A549 (cell line): ENCODE measurements at regions not wholly inside any gene's neighbourhood (a gene's known extent, or its start where the extent isn't known, plus 50 kb on each side); places are given as distances from the start of the nearest gene placed in this dataset.

Experiments used
- HOXB5 ChIP-seq: fragments of 250-450 bp; sonication (Bioruptor Pico); IDR thresholded peaks from 2 replicates; pipeline ENCODE4 v1.5.0; 2020; ENCODE audit warnings: mild to moderate bottlenecking, moderate library complexity
- POLR2A ChIP-seq: IDR thresholded peaks from 2 replicates; pipeline ENCODE4 v1.6.1; 2012; ENCODE audit warnings: mild to moderate bottlenecking, low read length
- RARB ChIP-seq: fragments of 250-450 bp; sonication (Bioruptor Pico); IDR thresholded peaks from 2 replicates; pipeline ENCODE4 v1.8.0; 2021; ENCODE audit warnings: mild to moderate bottlenecking, moderate library complexity
- RCOR1 ChIP-seq: fragments of 150-350 bp; IDR thresholded peaks from 2 replicates; pipeline ENCODE4 v1.6.1; 2014; ENCODE audit warnings: antibody characterized with exemption, low read length, low read depth
- TF ChIP-seq, protein P1 (sequence below): fragments of >200 bp; sonication (Bioruptor Twin); formaldehyde crosslinking; IDR thresholded peaks from 3 replicates; pipeline ENCODE4 v1.5.1; 2016
- TF ChIP-seq, protein P2 (sequence below): fragments of 150-350 bp; IDR thresholded peaks from 2 replicates; pipeline ENCODE4 v1.6.1; 2014; ENCODE audit warnings: low read depth, mild to moderate bottlenecking, low read length

DNA sequence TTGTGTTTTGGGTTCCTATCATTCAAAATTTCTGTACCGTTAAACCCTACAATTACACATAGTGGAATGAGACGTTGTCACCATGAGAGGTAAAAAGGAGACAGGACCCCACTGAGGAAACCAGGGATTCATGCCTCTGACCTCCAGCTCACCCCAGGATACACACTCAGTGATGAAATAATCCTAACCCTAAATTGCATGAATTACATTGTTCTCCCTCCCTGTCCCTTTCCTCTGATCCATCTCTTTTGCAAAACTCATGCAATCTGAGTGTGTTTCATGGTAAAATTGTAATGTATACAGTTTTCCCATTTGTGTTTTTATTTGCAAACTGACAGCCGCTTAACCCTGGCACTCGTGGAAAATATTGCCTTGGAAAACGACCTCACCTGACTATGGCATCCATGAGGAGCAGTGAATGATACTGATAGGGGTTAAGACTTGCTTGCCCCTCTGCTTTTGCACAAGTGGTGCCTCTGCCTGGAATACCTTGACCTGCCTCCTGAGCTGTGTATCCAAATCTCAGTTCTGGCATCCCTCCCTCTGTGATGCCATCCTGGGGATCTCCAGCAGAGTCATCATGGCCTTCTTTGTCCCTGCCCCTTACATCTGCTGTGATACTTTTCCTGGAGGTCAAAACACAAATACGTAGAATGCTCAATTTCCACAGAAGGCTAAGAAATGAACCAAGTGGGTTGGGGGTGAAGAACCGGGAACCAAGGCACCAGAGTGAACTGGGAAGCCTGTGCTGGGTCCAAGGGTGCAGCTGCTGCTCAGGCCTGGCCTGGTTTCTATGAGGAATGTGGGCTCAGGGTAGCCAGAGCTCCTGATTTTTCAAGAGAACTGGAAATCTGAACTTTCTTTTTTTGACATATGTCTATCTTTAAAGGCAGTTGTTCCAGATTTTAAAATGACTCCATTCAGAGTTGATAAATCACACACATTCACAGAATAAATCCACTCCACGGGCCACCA lies 211.6 kb upstream of the ZNF217 start:
- TF ChIP-seq, protein P1, sequence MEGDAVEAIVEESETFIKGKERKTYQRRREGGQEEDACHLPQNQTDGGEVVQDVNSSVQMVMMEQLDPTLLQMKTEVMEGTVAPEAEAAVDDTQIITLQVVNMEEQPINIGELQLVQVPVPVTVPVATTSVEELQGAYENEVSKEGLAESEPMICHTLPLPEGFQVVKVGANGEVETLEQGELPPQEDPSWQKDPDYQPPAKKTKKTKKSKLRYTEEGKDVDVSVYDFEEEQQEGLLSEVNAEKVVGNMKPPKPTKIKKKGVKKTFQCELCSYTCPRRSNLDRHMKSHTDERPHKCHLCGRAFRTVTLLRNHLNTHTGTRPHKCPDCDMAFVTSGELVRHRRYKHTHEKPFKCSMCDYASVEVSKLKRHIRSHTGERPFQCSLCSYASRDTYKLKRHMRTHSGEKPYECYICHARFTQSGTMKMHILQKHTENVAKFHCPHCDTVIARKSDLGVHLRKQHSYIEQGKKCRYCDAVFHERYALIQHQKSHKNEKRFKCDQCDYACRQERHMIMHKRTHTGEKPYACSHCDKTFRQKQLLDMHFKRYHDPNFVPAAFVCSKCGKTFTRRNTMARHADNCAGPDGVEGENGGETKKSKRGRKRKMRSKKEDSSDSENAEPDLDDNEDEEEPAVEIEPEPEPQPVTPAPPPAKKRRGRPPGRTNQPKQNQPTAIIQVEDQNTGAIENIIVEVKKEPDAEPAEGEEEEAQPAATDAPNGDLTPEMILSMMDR, result no peak
- TF ChIP-seq, protein P2, sequence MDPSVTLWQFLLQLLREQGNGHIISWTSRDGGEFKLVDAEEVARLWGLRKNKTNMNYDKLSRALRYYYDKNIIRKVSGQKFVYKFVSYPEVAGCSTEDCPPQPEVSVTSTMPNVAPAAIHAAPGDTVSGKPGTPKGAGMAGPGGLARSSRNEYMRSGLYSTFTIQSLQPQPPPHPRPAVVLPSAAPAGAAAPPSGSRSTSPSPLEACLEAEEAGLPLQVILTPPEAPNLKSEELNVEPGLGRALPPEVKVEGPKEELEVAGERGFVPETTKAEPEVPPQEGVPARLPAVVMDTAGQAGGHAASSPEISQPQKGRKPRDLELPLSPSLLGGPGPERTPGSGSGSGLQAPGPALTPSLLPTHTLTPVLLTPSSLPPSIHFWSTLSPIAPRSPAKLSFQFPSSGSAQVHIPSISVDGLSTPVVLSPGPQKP, result no peak
- TF ChIP-seq POLR2A (no peak), HOXB5 (CRISPR knock-in tag) (no peak), RARB (no peak; the same call in 1 of the 2 replicates), RCOR1 (no peak)
